ENCODE measurements at regions not wholly inside any gene's neighbourhood (a gene's known extent, or its start where the extent isn't known, plus 50 kb on each side); places are given as distances from the start of the nearest gene placed in this dataset.
"Not testable (repeated sequence)": the region's sequence is repeated elsewhere in the genome, so short reads cannot be mapped to it uniquely, and the experiment has no call there.

GRCh38 chr10:5289228-5289627 lies 75.5 kb upstream of the UCN3 start:
- TF ChIP-seq SIN3A (IDR thresholded peaks at IDR 0.05; ENCODE audit: borderline replicate concordance, insufficient read depth, low read depth, low read length); CTCF (IDR thresholded peaks at IDR 0.05); REST (IDR thresholded peaks at IDR 0.05; ENCODE audit: insufficient read depth in 1 of 2, low read depth in 2 of 2, low read length in 1 of 2); POLR2AphosphoS5 (IDR thresholded peaks at IDR 0.05; ENCODE audit: low read depth, low read length): not testable (repeated sequence)
